ENCODE measurements at regions not wholly inside any gene's neighbourhood (a gene's known extent, or its start where the extent isn't known, plus 50 kb on each side); places are given as distances from the start of the nearest gene placed in this dataset.

GRCh38 chr5:116359592-116359991 lies 215.0 kb downstream of the SEMA6A start:
- TF ChIP-seq POLR2A (IDR thresholded peaks at IDR 0.05) (no peak), POLR2AphosphoS5 (IDR thresholded peaks at IDR 0.05) (no peak), CTCF (IDR thresholded peaks at IDR 0.05 in 8 of 11, conservative IDR thresholded peaks at IDR 0.05 in 3 of 11) (no peak)
